HG03139 (cell line): ENCODE measurements at regions not wholly inside any gene's neighbourhood (a gene's known extent, or its start where the extent isn't known, plus 50 kb on each side); places are given as distances from the start of the nearest gene placed in this dataset.

ENCODE experiments used
- ATAC-seq: cut with Tn5 transposase; IDR thresholded peaks from one replicate; pipeline ENCODE4 v1.9.1; 2021; ENCODE audit not compliant: unreplicated experiment

- ATAC-seq: no peak
Observed at GRCh38 chr9:90259311-90260246, 383.0 kb downstream of the DIRAS2 start.

- ATAC-seq: no peak
Observed at GRCh38 chr9:90261698-90262097, 380.9 kb downstream of the DIRAS2 start.

GRCh38 chr9:90268613-90269012 lies 374.0 kb downstream of the DIRAS2 start:
- no peak for ATAC-seq

- no peak for ATAC-seq
Observed at GRCh38 chr9:90271707-90272106, 370.9 kb downstream of the DIRAS2 start.

DNA sequence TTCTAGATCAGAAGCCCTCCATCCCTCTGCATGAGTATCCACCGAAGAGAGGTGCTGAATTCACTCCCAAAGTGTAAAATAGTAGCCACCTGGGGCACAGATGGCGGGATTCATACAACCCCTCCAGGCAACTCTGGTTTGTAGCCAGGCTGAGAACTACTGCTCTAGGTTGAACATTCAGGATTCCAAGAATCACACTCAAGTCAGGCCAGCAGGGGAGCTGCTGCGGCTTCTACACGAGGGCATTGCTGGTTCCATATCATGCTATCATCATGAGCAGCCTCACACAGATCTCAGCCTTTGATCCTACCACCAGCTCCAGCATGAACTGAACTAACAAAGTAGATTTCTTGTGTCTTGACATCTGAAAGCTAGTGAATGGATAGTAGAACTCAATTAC lies 367.9 kb downstream of the DIRAS2 start:
- ATAC-seq: no peak

- no peak for ATAC-seq
Observed at GRCh38 chr9:90285946-90286345, 356.7 kb downstream of the DIRAS2 start.

DNA sequence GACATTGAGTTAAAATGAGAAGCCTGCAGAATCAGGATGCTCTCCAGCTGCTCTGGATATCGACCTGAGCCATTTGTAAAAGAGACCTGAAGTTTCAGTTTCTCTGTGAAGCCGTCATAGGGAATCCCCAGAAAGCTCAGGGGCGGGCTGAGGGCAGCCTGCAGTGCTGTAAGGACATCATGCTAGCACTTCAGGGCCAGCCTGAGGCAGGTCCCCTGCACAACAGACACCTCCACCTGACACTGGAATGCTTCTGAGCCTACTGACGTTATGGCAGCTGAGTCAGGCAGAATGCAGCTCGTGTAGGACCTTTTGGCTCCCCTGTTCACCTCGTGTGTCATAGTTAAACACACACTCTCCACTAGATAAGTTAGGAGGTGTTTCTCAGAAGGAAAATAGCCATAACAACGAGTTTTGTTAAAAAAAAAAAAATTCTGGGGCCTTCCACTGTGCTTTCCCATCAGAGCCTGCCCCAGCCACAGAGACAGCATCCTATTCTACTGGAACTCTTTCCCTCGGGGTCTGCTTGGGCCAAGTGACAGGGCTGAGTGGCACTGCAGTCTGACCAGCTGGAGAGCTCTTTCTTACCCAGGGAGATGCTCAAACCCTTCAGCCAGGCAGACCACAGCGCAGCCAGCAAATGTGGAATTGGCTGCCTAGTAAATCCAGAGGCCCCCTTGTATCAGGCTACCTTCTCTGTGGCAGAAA lies 354.9 kb downstream of the DIRAS2 start:
- peak; percentile 75 for ATAC-seq

- ATAC-seq: no peak
Observed at GRCh38 chr9:90288275-90288639, 354.4 kb downstream of the DIRAS2 start.

DNA sequence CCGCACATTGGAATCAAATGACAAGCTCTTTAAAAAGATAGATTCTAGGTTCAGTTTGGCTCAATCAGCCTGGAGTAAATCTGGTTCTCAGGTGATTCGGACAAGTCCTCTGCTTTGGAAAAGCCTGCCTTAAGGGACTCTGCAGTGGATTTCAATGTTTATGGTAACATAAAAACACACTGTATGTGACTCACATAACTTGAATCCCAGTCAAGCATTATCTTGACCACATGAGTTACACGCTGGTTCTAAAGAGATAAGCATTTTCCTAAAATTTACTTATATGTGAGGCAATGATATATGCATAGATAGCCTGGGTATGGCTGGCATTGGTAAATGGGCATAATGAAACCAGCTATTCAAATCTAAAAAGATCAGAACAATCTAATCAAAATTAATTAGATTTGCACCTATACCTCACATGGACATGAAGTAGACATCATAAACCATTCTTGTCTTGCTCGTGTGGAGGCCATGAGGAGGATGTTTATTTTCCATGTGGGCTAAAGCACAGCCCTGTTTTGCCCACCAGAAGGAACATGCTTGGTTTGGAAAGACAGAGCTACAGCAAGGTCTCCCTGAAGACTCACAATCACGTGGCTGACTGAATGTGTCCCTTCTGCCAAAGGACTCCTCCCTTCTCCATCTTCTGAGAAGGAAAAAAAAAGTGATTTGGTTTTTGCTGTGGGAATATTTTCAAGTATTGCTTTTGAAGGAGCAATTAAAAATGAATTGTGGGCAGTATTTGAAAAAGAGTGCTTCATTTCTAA lies 351.7 kb downstream of the DIRAS2 start:
- no peak for ATAC-seq

- ATAC-seq: no peak
Observed at GRCh38 chr9:90296539-90296938, 346.1 kb downstream of the DIRAS2 start.

GRCh38 chr9:90299968-90300367 lies 342.7 kb downstream of the DIRAS2 start:
- ATAC-seq: no peak

DNA sequence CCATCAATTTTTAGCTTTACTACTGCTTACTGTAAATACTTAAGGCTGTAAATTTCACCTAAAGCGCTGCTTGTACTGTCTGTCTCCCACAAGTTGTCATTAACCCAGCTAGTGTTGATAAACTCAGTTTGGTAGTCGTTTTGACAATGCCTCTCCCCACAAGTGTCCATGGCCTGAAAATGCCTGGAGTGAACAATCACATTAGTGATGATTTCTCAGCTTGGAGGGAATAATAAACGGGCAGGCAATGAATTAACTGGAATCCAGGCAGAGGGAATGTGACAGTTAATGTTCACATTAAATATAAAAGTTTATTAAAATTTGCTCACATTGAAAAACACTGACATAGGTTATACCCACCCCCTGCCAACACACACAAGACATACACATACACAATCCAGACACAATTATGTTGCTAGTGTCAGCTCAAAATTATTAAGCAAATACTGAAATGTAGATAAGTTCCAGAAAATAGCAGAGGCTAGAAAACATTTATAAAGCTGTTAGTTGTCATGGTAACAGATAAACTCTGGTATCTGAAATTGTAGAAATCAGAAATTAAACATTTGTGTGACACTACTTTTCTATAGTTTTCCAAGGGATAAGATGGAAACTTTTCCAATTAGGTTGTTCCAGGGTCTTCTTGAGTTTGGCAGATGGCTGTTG lies 341.9 kb downstream of the DIRAS2 start:
- ATAC-seq: no peak

DNA sequence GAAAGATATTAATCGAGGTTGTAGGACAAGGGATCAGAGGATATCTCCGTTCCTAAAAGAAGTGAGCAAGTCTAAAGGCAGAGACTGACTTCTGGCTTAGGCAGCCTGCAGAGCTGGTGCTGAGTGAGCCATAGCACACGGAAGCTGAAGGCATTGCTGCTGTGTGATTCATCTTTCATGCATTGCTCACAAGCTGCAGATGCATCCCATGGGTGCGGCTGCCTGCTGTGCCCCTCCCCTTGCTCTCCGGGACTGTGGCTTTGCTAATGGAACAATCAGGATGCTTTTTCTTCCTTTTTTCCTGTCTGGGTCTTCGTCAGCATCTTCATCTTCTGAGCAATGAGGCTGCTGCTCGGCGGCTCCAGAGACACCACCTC lies 341.4 kb downstream of the DIRAS2 start:
- no peak for ATAC-seq

DNA sequence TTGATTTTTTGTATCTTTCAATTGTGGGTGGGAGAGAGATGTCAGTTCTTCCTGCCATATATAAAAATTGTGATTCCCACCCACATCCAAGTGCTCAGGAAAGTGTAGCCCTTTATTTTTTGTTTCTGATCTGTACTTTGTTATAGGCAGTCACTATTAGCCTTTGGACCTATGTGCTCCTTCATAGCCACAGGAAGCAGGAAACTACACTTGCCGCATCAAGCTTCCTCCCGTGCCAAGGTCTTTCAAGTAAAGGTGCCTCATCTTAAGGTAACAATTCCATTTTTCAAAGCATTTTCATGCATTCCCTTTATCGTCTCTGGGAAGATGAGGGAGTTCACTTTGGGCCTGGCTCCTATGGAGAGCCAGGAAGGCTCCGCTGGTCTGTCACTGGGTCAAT lies 339.0 kb downstream of the DIRAS2 start:
- ATAC-seq: no peak

DNA sequence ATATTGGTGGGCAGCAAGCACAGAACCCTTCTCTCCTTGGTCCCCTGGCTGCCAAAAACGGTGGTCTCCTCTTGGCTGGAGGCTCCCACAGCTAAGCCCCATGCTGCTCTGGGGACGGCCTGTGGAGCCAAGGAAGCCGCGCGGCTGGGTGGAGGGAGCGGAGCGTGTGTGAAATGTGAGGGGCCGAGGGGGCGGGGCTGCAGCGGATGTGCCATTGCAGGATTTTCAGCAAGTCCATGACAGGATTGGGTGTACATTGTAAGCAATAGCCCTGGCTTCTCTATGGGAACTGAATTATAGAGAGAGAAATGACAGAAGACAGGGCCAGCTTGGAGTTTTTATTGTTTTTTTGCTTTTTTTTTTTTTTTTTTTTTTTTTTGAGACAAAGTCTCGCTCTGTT lies 336.5 kb downstream of the DIRAS2 start:
- no peak for ATAC-seq

GRCh38 chr9:90307167-90307833 lies 335.3 kb downstream of the DIRAS2 start:
- no peak for ATAC-seq

DNA sequence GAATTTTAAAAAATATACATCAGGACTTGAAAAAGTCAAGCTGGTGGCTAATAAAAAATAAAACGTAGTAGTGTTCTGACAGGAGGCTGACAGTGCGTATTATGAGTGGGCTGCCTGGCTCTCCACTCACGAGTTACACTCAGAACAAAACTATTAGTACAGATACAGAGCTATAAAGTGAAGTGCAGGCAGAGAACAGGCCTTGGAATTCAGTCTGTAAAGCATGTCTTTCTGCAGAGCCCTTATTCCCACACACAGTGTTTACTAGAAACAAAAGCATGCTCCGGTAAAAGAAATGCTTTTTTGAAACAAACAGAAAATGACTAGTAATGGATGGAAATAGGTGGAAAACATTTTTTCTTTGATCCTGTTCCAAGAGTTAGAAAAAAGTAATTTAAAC lies 334.7 kb downstream of the DIRAS2 start:
- ATAC-seq: no peak

DNA sequence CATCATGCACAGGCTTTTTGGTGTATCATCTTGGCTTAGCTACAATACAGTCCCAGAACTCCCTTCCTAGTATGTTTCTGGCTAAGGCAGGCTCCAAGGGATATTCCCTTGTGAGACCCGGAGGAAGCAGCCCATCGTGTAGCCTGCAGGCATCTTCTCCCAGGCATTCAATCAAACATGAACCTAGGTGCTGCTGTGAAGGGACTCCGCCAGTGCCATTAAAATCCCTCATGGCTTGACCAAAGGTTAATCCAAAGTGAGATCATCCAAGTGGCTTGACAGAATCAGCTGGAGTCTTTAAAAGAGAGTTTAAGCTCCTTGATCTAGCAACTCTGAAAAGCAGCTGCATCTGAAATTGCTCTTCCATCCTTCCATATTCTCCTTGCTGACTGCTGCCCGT lies 333.9 kb downstream of the DIRAS2 start:
- no peak for ATAC-seq

DNA sequence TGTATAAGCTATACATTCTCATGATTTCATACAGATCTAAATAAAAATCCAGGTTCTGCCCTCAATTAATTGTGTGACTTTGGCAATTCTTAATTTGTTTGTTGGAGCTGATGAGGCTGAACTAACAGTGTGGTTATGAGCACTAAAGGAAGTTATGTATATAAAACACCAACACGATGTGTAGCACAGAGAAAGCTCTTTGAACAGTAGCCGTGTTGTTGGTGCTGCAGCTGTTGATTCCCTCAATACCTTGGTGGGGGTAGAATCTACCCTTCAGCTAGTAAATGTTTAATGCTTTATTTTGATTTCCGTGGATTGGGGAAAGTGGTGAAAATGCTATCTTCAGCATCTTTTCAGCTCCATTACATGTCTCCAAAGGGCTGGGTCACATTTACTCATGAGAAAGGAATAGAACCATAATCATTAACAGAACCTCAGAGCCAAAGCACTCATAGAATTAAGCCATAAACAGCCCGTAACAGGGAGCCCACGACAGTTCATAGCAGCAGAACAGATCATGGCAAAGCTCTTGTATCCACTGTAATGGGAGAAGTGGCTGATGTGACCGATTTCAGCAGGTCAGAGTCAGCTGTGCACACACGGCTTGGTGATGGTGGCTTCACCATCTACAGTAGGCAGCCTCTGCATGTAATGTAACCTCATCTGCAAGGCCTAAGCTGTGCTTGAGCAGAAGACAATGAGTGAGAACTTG lies 332.7 kb downstream of the DIRAS2 start:
- no peak for ATAC-seq

- ATAC-seq: no peak
Observed at GRCh38 chr9:90310521-90310876, 332.1 kb downstream of the DIRAS2 start.
